ENCODE measurements at regions not wholly inside any gene's neighbourhood (a gene's known extent, or its start where the extent isn't known, plus 50 kb on each side); places are given as distances from the start of the nearest gene placed in this dataset.

- DNase-seq: no peak
These were observed 208.8 kb upstream of the TWIST2 start for GRCh38 chr2:238638982-238639628.

GRCh38 chr2:238640486-238640885, 207.4 kb upstream of the TWIST2 start:
- no peak for DNase-seq

GRCh38 chr2:238642973-238643372, 204.9 kb upstream of the TWIST2 start:
- no peak for DNase-seq

GRCh38 chr2:238643400-238643907, 204.4 kb upstream of the TWIST2 start:
- DNase-seq: no peak

GRCh38 chr2:238644095-238645081, 203.5 kb upstream of the TWIST2 start:
- no peak for DNase-seq

- no peak for DNase-seq
These were observed 202.8 kb upstream of the TWIST2 start for GRCh38 chr2:238645095-238645494.

GRCh38 chr2:238645716-238646115, 202.2 kb upstream of the TWIST2 start:
- DNase-seq: no peak

- no peak for DNase-seq
These were observed 201.6 kb upstream of the TWIST2 start for GRCh38 chr2:238646281-238646680.

- DNase-seq: no peak
These were observed 201.1 kb upstream of the TWIST2 start for GRCh38 chr2:238646803-238647202.

GRCh38 chr2:238649123-238649522, 198.8 kb upstream of the TWIST2 start:
- no peak for DNase-seq

- DNase-seq: no peak
These were observed 197.9 kb upstream of the TWIST2 start for GRCh38 chr2:238649936-238650518.

- DNase-seq: no peak
These were observed 197.3 kb upstream of the TWIST2 start for GRCh38 chr2:238650536-238650935.

- DNase-seq: no peak
These were observed 196.4 kb upstream of the TWIST2 start for GRCh38 chr2:238651306-238652052.

GRCh38 chr2:238652053-238652770, 195.7 kb upstream of the TWIST2 start:
- no peak for DNase-seq

- DNase-seq: no peak
These were observed 195.1 kb upstream of the TWIST2 start for GRCh38 chr2:238652771-238653157.

GRCh38 chr2:238653431-238654109, 194.3 kb upstream of the TWIST2 start:
- DNase-seq: no peak

- no peak for DNase-seq
These were observed 193.2 kb upstream of the TWIST2 start for GRCh38 chr2:238654479-238655197.

- no peak for DNase-seq
These were observed 192.6 kb upstream of the TWIST2 start for GRCh38 chr2:238655198-238655860.

- DNase-seq: no peak
These were observed 191.7 kb upstream of the TWIST2 start for GRCh38 chr2:238655974-238656722.

Data from NCI-H1048 (cell line).